IMR-90 (cell line): ENCODE measurements at regions not wholly inside any gene's neighbourhood (a gene's known extent, or its start where the extent isn't known, plus 50 kb on each side); places are given as distances from the start of the nearest gene placed in this dataset.

Source experiments
- POLR2A ChIP-seq: IDR thresholded peaks from 2 replicates; pipeline ENCODE4 v1.6.1; 2012; ENCODE audit warnings: mild to moderate bottlenecking, low read depth, low read length
- RAD21 ChIP-seq: IDR thresholded peaks from 2 replicates; pipeline ENCODE4 v1.6.1; 2012; ENCODE audit warnings: low read length, improper control_type of control experiment
- RFX5 ChIP-seq: IDR thresholded peaks from 2 replicates; pipeline ENCODE4 v1.8.0; 2012; ENCODE audit warnings: low read depth, mild to moderate bottlenecking, low read length, moderate library complexity
- SMC3 ChIP-seq: fragments of 150-350 bp; IDR thresholded peaks from 2 replicates; pipeline ENCODE4 v1.6.1; 2016; ENCODE audit warnings: low read depth, mild to moderate bottlenecking, antibody characterized with exemption, low read length, moderate library complexity
- TF ChIP-seq, protein P1 (sequence below): conservative IDR thresholded peaks from 2 replicates; pipeline ENCODE4 v1.5.1; 2012; ENCODE audit warnings: mild to moderate bottlenecking, low read depth, low read length, improper control_type of control experiment

DNA sequence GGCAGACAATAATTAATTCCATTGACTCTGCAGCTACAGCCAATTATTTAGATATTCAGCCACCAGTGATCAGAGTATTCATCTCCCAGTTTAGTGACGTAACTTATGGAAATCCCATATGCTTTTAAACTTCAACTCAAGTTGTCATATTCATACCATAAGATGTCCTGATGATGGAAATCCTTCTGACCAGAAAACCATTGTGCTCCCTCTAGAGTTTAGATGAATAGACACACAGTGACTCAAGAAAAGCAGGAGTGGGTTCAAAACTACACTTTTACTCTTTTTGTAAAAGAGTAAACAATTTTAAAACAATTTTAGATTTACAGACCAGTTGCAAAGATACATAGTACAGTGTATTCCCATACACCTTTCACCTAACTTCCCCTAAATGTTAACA, 463.7 kb downstream of the KCNT2 start:
- no peak for TF ChIP-seq POLR2A
- no peak for TF ChIP-seq SMC3
- TF ChIP-seq, protein P1, sequence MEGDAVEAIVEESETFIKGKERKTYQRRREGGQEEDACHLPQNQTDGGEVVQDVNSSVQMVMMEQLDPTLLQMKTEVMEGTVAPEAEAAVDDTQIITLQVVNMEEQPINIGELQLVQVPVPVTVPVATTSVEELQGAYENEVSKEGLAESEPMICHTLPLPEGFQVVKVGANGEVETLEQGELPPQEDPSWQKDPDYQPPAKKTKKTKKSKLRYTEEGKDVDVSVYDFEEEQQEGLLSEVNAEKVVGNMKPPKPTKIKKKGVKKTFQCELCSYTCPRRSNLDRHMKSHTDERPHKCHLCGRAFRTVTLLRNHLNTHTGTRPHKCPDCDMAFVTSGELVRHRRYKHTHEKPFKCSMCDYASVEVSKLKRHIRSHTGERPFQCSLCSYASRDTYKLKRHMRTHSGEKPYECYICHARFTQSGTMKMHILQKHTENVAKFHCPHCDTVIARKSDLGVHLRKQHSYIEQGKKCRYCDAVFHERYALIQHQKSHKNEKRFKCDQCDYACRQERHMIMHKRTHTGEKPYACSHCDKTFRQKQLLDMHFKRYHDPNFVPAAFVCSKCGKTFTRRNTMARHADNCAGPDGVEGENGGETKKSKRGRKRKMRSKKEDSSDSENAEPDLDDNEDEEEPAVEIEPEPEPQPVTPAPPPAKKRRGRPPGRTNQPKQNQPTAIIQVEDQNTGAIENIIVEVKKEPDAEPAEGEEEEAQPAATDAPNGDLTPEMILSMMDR, result no peak
- TF ChIP-seq RFX5, result no peak
- no peak for TF ChIP-seq RAD21
